Fibroblast of villous mesenchyme (primary cell): ENCODE measurements at regions not wholly inside any gene's neighbourhood (a gene's known extent, or its start where the extent isn't known, plus 50 kb on each side); places are given as distances from the start of the nearest gene placed in this dataset.
A peak's percentile ranks its signal among the peaks of the same experiment; 100 is the strongest.

Experiments
- DNase-seq: peaks from one replicate; pipeline ENCODE4 v3.0.0-alpha.2; 2010; ENCODE audit warnings: low read depth
- H3K4me3 ChIP-seq: 2 replicates; pipeline ENCODE4 v1.5.1; 2011; ENCODE audit warnings: low read depth, mild to moderate bottlenecking, low read length
- TF ChIP-seq, protein P1 (sequence below): IDR thresholded peaks from 2 replicates; pipeline ENCODE4 v1.5.1; 2012; ENCODE audit warnings: low read depth, mild to moderate bottlenecking, low read length; ENCODE audit not compliant: insufficient read depth

DNA sequence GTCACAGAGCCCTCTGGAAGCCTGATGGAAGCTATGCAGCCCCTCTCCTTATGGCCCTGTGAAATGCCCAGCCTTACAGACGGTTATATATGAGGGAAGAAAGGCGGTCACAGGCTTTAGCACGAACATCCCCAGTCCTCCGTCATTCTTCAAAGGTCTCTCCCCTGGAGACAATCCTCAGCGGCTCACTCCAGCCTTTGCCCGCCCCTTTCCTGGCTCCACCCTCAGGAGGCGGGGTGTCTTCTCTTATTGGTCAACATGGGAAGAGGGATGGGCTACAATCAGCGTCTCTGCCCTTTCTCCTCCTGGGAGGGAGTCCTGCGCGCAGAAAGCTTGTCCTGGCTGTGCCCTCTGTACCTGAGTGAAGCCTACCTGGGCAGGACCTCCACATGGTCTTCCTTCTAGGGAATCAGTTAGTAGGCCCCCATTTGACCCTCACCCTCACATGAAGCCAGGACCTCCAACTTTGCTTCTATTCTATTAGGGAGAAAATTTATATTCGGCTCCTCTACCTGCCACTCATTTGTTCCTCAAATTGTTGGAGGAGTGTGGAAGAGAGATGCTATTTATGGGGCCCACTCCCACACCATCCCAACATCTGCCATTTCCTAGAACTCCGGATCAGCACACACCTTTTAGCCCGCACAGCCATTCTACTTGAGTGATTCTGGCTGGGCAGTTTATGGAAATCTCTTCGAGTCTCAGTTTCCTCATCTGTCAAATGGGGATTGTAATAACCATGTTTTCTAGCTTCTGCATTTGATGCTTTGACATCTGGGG is 112.9 kb upstream of the SLC6A11 start:
- DNase-seq, result no peak
- TF ChIP-seq, protein P1, sequence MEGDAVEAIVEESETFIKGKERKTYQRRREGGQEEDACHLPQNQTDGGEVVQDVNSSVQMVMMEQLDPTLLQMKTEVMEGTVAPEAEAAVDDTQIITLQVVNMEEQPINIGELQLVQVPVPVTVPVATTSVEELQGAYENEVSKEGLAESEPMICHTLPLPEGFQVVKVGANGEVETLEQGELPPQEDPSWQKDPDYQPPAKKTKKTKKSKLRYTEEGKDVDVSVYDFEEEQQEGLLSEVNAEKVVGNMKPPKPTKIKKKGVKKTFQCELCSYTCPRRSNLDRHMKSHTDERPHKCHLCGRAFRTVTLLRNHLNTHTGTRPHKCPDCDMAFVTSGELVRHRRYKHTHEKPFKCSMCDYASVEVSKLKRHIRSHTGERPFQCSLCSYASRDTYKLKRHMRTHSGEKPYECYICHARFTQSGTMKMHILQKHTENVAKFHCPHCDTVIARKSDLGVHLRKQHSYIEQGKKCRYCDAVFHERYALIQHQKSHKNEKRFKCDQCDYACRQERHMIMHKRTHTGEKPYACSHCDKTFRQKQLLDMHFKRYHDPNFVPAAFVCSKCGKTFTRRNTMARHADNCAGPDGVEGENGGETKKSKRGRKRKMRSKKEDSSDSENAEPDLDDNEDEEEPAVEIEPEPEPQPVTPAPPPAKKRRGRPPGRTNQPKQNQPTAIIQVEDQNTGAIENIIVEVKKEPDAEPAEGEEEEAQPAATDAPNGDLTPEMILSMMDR, result no peak
- no peak overlapping the region for H3K4me3 ChIP-seq

DNA sequence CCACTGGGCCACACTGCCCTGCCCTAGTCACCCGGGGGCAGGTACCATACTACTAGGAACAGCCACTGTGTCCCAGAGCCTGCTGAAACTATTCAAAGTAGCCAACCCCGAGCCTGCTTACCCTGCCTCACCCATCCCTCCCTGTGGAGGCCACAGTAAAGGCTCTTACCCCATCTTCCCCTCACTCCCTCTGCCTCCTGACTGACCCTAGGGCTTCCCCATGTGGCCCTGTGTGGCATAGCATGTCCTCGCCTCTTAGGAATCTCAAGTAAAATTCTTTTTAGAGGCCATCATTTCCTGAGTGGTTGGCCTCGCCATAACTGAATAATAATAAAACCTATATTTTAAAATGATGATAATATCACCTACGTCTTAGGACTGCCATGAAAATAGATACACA is 112.2 kb upstream of the SLC6A11 start:
- H3K4me3 ChIP-seq, result no peak overlapping the region
- DNase-seq, result peak; percentile 5
- TF ChIP-seq, protein P1, result peak; percentile 22

DNA sequence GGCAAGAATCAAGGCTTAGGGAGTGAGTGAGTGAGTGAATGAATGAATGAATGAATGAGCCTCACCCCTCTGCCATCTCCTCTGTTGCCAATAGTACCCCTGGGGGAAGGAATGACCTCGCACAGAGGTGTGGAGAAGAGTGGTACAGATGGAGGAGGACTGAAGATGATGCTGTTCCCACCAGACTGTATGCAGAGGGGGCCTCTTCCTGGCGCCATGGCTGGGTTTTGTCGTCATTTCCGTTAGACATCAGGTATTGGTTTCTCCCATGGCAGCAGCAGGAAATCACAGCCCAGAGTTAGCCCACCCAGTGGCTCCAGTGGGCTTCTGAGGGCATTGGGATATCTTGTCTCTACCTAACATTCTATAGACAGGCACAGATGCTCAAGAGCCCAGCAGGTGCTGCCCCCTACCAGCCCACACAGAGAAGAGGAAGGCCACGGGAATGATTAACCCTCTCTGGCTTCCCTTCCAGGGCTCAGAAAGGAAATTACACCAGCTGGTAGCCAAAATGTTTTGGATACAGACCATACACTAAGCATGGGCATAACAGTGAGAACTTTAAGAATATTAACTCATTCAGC is 109.8 kb upstream of the SLC6A11 start:
- TF ChIP-seq, protein P1, result no peak
- DNase-seq, result no peak
- no peak overlapping the region for H3K4me3 ChIP-seq

DNA sequence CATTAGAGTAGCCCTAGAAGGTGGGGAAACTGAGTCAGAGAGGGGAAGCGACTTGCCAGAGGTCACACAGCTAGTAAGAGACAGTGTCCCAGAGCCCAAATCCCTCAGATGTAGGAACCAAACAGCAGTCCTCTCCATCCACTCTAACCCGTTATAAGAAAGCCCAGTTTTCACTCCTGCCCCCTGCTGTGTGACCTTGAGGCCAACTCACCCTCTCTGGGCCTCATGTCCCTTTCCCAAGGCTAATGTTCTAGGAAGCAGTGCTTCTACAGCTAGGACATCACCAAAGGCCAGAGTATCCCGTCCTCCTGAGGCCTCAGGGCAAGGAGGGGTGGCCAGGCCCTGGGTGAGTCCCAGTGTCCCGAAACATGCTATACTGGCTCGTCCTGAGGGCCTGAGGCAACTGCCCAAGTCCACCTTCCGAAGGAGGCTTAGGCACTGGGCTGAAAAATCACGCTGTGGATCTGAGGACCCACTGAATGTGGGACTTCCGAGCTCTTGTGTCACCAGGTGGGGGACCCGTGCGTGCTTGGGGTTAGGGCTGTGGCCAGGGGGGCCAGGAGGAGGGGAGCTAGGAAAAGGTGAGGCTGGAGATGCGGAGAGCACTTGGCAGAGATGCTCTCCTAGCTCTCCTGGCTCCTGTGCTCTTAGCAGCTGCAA is 109.2 kb upstream of the SLC6A11 start:
- TF ChIP-seq, protein P1, result no peak
- no peak overlapping the region for H3K4me3 ChIP-seq
- DNase-seq, result no peak

DNA sequence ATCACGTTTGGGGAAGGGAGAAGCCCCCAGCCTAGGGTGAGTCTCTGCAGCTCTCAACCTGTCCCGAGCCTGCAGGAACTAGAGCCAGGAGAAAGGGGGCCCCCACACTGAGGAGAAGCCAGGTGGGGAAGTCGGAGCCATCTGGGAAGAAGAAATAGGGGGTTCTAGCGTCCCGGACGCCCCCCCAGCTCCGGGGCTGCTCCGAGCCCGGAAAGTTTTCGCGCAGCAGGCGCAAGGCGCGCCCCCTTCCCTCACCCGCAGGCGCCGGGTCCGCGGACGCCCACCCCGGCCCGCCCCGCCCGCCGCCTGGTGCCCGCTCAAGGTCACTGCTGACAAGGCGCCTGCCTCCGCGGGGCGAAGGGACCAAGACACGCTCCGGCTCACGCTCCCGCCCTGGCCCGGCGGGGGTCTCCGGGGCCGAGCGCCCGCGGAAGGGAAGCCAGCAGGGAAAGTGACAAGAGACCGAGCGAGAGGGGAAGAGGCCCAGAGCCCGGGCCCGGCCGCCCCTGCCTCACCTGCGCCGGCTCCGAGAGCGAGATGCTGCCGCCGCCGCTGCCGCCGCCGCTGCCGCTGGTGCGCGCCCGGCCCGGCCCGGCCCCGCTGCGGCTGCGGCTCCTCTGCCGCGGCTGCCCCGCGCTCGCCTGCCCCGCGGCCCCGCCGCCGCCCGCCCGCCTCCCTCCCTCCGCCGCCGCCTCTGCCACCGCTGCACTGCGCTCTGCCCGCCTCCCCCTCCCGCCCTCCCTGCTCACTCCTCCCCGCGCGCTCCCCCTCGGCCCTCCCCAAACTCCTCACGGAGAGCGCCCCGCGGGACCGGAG is 108.4 kb upstream of the SLC6A11 start:
- DNase-seq, result no peak
- no peak overlapping the region for H3K4me3 ChIP-seq
- TF ChIP-seq, protein P1, result no peak

DNA sequence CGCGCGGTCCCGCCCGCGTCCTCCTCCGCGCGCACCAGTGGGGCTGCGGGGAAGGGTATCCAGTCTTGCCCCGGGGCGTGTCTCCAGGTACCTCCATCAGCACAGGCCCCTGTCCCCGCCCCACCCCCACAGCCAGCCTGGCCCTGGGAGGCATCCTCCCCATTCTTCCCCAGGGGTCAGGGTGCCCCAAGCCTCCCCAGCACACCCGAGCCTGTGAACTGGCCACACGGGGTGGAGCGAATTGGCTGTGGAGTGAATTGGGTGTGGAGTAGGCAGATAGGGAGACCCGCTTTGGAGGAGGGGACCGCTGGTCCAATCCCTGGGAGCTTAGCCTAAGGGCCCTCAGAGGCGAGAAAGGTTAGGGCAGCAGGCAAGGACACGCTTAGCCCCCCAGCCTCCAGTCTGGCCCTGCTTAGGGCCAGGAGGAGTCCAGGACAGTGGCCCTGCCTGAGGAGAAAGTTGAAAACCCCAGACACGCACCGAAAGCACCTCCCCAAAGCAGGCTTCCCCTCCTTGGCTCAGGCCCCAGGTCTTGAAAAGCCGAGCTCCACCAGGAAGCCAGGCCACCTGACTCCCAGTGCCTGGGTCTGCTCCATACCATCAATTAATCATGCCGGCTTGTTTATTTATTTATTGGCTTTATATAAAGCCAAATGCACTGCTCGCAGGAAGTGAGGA is 107.7 kb upstream of the SLC6A11 start:
- no peak overlapping the region for H3K4me3 ChIP-seq
- TF ChIP-seq, protein P1, result no peak
- DNase-seq, result no peak
